ENCODE measurements at regions not wholly inside any gene's neighbourhood (a gene's known extent, or its start where the extent isn't known, plus 50 kb on each side); places are given as distances from the start of the nearest gene placed in this dataset.

DNA sequence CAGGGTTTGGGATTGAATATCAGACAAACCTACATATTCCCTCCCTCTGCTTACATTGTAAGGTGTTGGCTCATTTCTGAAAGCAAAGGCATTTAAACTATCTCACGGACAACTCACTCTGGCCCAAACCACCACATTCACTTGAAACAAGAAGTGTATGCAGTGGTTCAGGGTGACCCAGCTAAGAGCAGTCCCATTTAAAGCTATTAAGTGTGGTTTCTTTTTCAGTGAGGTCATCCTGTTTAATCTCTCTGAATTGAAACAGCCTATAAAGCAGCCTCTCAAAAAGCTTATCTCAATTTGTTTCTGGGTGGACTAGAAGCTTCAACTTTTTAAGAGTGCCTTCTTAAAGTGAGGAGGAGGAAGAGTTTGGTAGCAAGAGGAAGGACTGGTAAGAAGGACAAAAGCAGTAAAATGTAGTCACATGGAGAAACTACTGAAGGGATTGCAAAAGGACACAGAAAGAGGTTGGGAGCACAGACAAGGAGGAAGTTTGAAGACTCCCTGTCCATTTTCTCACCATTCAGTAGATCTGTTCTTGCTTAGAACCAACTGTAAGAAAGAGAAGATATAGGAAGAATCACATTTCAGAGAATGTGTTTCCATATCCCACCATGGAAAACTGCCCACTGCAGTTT, 151.6 kb downstream of the TMCO5A start:
- H3K4me1 ChIP-seq (ENCODE audit: control insufficient read depth in 3 of 3, insufficient read depth in 2 of 3, low read depth in 1 of 3, low read length in 2 of 3), result peaks cover 0 to 3% (median 0%) of the 10 kb centered on the region in 3 donors
- H3K9me3 ChIP-seq (ENCODE audit: control insufficient read depth in 2 of 2, insufficient read depth in 1 of 2, low read depth in 1 of 2, low read length in 1 of 2), result no peaks in the 10 kb centered on the region
- no peak for FAIRE-seq
- peak in 1 of 2 donors; percentile 10 for DNase-seq
- H3K4me3 ChIP-seq (ENCODE audit: low read depth in 1 of 3, low read length in 3 of 3), result no peak overlapping the region
- WGBS, 3 donors, result 51 to 68% (median 67%) methylated on average over 1 of the region's 1 CpG
- no peaks in the 10 kb centered on the region for H3K36me3 ChIP-seq (ENCODE audit: control insufficient read depth in 3 of 3, insufficient read depth in 2 of 3, low read depth in 1 of 3, low read length in 3 of 3)
- H3K27me3 ChIP-seq (ENCODE audit: control insufficient read depth in 3 of 3, insufficient read depth in 3 of 3, low read length in 3 of 3), result no peaks in the 10 kb centered on the region
- no peak overlapping the region for H3K27ac ChIP-seq (ENCODE audit: low read depth in 1 of 3, low read length in 2 of 3)

DNA sequence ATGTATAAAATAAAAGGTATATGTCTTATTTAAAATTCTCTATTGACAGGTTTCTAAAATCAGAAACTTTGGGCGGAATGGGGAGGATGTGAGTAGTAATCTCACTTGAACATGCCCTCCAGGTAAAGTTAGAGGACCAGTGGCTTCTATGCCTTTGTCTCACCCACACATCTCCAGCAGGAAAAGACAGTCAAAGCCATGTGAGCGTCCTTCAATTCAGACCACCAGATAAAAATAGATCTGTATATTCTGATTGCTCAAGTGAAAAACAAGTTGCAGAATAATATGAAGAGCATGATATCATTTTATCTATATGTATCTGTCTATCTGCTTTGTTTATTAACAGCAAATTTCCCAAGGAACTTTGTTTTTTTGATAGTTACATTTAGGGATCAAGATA, 152.2 kb downstream of the TMCO5A start:
- DNase-seq (no peak), FAIRE-seq (no peak)
- Histone ChIP-seq H3K27ac (ENCODE audit: low read depth in 1 of 3, low read length in 2 of 3) (no peak overlapping the region), H3K4me1 (ENCODE audit: control insufficient read depth in 3 of 3, insufficient read depth in 2 of 3, low read depth in 1 of 3, low read length in 2 of 3) (peaks cover 0 to 3% (median 0%) of the 10 kb centered on the region in 3 donors), H3K36me3 (ENCODE audit: control insufficient read depth in 3 of 3, insufficient read depth in 2 of 3, low read depth in 1 of 3, low read length in 3 of 3) (no peaks in the 10 kb centered on the region), H3K27me3 (ENCODE audit: control insufficient read depth in 3 of 3, insufficient read depth in 3 of 3, low read length in 3 of 3) (no peaks in the 10 kb centered on the region), H3K4me3 (ENCODE audit: low read depth in 1 of 3, low read length in 3 of 3) (no peak overlapping the region), H3K9me3 (ENCODE audit: control insufficient read depth in 2 of 2, insufficient read depth in 1 of 2, low read depth in 1 of 2, low read length in 1 of 2) (no peaks in the 10 kb centered on the region)
- WGBS, 3 donors, result 71 to 91% (median 87%) methylated on average over 2 of the region's 2 CpGs

DNA sequence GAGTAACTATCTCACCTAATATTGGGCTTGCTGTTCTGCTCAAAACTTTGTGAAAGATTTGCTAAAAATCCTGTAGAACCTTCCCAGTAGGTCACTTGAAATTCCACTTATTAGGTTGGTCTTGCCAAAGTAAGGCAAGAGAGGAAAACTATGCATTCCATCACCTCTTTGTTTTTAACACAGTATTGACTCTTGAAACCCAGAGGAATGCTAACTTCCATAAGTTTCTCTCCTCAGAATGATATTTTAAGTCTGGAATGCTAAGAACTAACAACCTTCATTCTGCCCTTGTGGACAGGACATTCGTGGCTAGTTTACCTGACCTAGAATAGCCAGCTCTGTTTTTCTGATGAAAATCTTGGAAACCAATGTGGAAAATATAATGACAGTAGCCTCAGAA, 154.5 kb downstream of the TMCO5A start:
- FAIRE-seq (no peak), DNase-seq (no peak)
- Histone ChIP-seq H3K27me3 (ENCODE audit: control insufficient read depth in 3 of 3, insufficient read depth in 3 of 3, low read length in 3 of 3) (no peaks in the 10 kb centered on the region), H3K4me1 (ENCODE audit: control insufficient read depth in 3 of 3, insufficient read depth in 2 of 3, low read depth in 1 of 3, low read length in 2 of 3) (peaks cover 0 to 3% (median 0%) of the 10 kb centered on the region in 3 donors), H3K4me3 (ENCODE audit: low read depth in 1 of 3, low read length in 3 of 3) (no peak overlapping the region), H3K36me3 (ENCODE audit: control insufficient read depth in 3 of 3, insufficient read depth in 2 of 3, low read depth in 1 of 3, low read length in 3 of 3) (no peaks in the 10 kb centered on the region), H3K27ac (ENCODE audit: low read depth in 1 of 3, low read length in 2 of 3) (no peak overlapping the region), H3K9me3 (ENCODE audit: control insufficient read depth in 2 of 2, insufficient read depth in 1 of 2, low read depth in 1 of 2, low read length in 1 of 2) (no peaks in the 10 kb centered on the region)
- 62 to 69% (median 67%) methylated on average over 1 of the region's 1 CpG for WGBS, 3 donors

DNA sequence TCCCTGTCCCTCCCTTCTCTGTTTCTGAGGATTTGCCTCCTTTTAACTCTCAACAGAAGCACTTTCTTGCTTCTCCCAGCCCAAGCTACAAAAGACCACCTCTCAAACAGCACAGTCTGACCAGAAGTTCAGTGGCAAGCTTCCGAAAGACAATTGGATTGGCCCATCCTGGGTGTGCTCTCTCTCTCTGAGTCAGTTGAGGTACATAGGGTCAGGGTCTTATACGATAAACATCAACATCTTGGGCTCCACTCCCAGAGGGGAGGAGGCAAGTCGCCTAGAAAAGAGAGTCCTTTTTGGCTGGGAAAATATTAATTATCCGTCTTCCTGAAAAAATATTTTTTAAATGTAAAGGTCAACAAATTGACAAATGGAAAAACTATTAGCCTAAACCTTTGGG, 155.8 kb downstream of the TMCO5A start:
- Histone ChIP-seq H3K4me1 (ENCODE audit: control insufficient read depth in 3 of 3, insufficient read depth in 2 of 3, low read depth in 1 of 3, low read length in 2 of 3) (no peaks in the 10 kb centered on the region), H3K27me3 (ENCODE audit: control insufficient read depth in 3 of 3, insufficient read depth in 3 of 3, low read length in 3 of 3) (no peaks in the 10 kb centered on the region), H3K36me3 (ENCODE audit: control insufficient read depth in 3 of 3, insufficient read depth in 2 of 3, low read depth in 1 of 3, low read length in 3 of 3) (no peaks in the 10 kb centered on the region), H3K9me3 (ENCODE audit: control insufficient read depth in 2 of 2, insufficient read depth in 1 of 2, low read depth in 1 of 2, low read length in 1 of 2) (no peaks in the 10 kb centered on the region), H3K4me3 (ENCODE audit: low read depth in 1 of 3, low read length in 3 of 3) (no peak overlapping the region), H3K27ac (ENCODE audit: low read depth in 1 of 3, low read length in 2 of 3) (no peak overlapping the region)
- 80 to 88% (median 80%) methylated on average over 4 of the region's 4 CpGs for WGBS, 3 donors
- DNase-seq (no peak), FAIRE-seq (no peak)

DNA sequence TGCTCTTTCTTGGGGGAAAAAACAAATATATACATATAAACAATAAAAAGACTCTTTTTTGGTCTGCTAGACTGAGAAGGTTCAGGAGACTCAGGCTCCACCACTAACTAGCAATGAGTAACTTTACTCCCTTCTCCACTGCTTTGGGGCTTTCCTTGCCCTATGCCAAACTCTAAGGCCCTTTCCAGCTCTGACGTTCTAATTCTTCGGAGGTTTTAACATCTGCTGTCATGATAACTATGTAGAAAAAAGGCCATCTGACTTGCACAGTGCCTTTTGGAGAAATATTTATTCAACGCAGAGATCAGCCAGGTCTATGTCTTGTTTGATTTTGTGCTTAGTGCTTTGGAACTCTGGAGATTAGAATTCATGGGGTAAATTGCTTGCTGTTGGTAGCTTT, 156.2 kb downstream of the TMCO5A start:
- no peak for FAIRE-seq
- no peak overlapping the region for H3K4me3 ChIP-seq (ENCODE audit: low read depth in 1 of 3, low read length in 3 of 3)
- H3K4me1 ChIP-seq (ENCODE audit: control insufficient read depth in 3 of 3, insufficient read depth in 2 of 3, low read depth in 1 of 3, low read length in 2 of 3), result no peaks in the 10 kb centered on the region
- DNase-seq, result no peak
- 71 to 89% (median 84%) methylated on average over 3 of the region's 3 CpGs for WGBS, 3 donors
- H3K36me3 ChIP-seq (ENCODE audit: control insufficient read depth in 3 of 3, insufficient read depth in 2 of 3, low read depth in 1 of 3, low read length in 3 of 3), result no peaks in the 10 kb centered on the region
- no peaks in the 10 kb centered on the region for H3K27me3 ChIP-seq (ENCODE audit: control insufficient read depth in 3 of 3, insufficient read depth in 3 of 3, low read length in 3 of 3)
- no peaks in the 10 kb centered on the region for H3K9me3 ChIP-seq (ENCODE audit: control insufficient read depth in 2 of 2, insufficient read depth in 1 of 2, low read depth in 1 of 2, low read length in 1 of 2)
- H3K27ac ChIP-seq (ENCODE audit: low read depth in 1 of 3, low read length in 2 of 3), result no peak overlapping the region

DNA sequence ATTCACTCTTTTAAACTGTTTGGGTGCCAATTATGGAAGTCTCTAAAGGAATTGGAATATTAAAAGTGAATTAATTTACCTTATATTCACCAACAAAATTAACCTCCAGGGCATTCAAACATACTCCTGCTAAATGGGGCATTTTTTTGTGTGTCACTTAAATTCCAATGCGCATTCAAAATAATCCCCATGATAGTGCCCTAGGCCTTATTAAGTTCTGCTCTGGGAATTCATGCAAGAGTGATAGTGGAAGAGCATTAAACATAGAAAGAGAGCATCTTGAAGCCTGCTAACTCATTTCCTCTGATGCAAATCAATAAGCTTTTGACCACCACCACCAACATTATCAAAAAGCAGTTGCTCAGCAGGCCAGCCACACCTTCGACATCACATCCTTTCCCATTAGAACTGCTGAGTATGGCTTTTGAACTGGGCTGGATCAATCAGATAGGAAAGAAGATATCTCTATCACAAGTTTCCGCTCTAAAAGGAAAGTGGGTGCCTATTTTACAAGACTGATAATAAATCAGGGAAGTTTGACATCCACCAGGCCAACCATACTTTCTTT, 156.7 kb downstream of the TMCO5A start:
- Histone ChIP-seq H3K9me3 (ENCODE audit: control insufficient read depth in 2 of 2, insufficient read depth in 1 of 2, low read depth in 1 of 2, low read length in 1 of 2) (no peaks in the 10 kb centered on the region), H3K4me1 (ENCODE audit: control insufficient read depth in 3 of 3, insufficient read depth in 2 of 3, low read depth in 1 of 3, low read length in 2 of 3) (no peaks in the 10 kb centered on the region), H3K36me3 (ENCODE audit: control insufficient read depth in 3 of 3, insufficient read depth in 2 of 3, low read depth in 1 of 3, low read length in 3 of 3) (no peaks in the 10 kb centered on the region), H3K4me3 (ENCODE audit: low read depth in 1 of 3, low read length in 3 of 3) (no peak overlapping the region), H3K27me3 (ENCODE audit: control insufficient read depth in 3 of 3, insufficient read depth in 3 of 3, low read length in 3 of 3) (no peaks in the 10 kb centered on the region), H3K27ac (ENCODE audit: low read depth in 1 of 3, low read length in 2 of 3) (no peak overlapping the region)
- no peak for FAIRE-seq
- WGBS, 3 donors, result 60 to 80% (median 80%) methylated on average over 3 of the region's 3 CpGs
- DNase-seq, result no peak

DNA sequence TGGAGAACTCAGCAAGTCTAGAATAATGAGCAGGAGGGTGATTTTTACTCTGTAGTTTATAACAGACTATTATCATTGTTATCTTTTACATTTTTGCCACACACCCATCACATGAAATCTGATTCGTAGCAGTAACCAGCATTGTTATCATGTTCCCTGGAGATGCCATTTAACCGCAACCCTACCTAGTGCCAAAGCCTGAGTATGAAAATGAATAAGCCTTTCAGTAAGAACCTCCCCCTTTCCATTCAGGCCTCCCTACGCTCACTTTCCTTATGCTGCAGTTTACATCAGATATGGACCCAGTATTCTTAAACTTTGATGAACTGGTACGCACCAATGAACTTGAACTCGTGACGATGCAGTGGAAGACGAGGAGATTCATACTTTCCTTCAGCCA, 158.7 kb upstream of the SPRED1 start:
- DNase-seq (no peak), FAIRE-seq (no peak)
- 81 to 88% (median 84%) methylated on average over 7 of the region's 7 CpGs for WGBS, 3 donors
- Histone ChIP-seq H3K9me3 (ENCODE audit: control insufficient read depth in 2 of 2, insufficient read depth in 1 of 2, low read depth in 1 of 2, low read length in 1 of 2) (peaks cover 0 to 3% of the 10 kb centered on the region in 2 donors), H3K36me3 (ENCODE audit: control insufficient read depth in 3 of 3, insufficient read depth in 2 of 3, low read depth in 1 of 3, low read length in 3 of 3) (no peaks in the 10 kb centered on the region), H3K4me3 (ENCODE audit: low read depth in 1 of 3, low read length in 3 of 3) (no peak overlapping the region), H3K27ac (ENCODE audit: low read depth in 1 of 3, low read length in 2 of 3) (no peak overlapping the region), H3K27me3 (ENCODE audit: control insufficient read depth in 3 of 3, insufficient read depth in 3 of 3, low read length in 3 of 3) (no peaks in the 10 kb centered on the region), H3K4me1 (ENCODE audit: control insufficient read depth in 3 of 3, insufficient read depth in 2 of 3, low read depth in 1 of 3, low read length in 2 of 3) (no peaks in the 10 kb centered on the region)

DNA sequence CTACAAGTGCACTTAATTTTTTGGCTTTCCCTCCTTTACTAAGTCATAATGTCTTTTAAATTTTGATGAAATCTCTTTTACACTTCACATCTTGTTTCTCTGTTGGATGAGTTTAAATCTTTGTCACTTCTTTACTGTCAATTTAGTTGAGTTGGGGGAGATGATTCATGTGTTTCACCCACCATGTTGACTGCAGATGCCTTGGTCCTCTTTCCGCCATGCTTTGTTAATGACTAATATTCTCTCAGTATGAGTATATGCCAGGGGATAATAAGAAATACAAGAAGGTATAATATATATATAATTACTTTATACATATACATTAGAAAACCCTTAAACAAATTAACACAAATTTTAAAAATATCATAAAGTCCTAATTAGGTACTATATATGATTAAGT, 149.7 kb upstream of the SPRED1 start:
- FAIRE-seq (no peak), DNase-seq (no peak)
- Histone ChIP-seq H3K36me3 (ENCODE audit: control insufficient read depth in 3 of 3, insufficient read depth in 2 of 3, low read depth in 1 of 3, low read length in 3 of 3) (no peaks in the 10 kb centered on the region), H3K27me3 (ENCODE audit: control insufficient read depth in 3 of 3, insufficient read depth in 3 of 3, low read length in 3 of 3) (no peaks in the 10 kb centered on the region), H3K4me1 (ENCODE audit: control insufficient read depth in 3 of 3, insufficient read depth in 2 of 3, low read depth in 1 of 3, low read length in 2 of 3) (no peaks in the 10 kb centered on the region), H3K4me3 (ENCODE audit: low read depth in 1 of 3, low read length in 3 of 3) (no peak overlapping the region), H3K27ac (ENCODE audit: low read depth in 1 of 3, low read length in 2 of 3) (no peak overlapping the region), H3K9me3 (ENCODE audit: control insufficient read depth in 2 of 2, insufficient read depth in 1 of 2, low read depth in 1 of 2, low read length in 1 of 2) (no peaks in the 10 kb centered on the region)
- 81 to 97% (median 88%) methylated on average over 1 of the region's 1 CpG for WGBS, 3 donors

DNA sequence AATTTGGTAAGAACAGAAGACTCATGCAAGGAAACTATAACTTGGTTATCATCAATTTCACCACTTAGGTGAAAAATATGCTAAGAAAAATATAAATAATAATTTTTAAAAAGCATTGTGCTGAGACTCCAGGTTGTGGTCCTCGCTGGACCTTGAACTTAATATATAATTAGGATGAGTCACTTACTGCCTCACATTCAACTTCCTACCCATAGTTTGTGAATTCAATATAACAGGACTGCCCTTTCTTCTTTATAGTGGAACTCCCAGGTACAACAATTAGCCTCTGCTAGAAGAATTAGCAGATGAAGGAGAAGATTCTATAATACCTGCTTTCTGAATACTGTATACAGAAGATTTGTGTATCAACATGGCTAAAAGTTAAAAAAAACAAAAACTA, 149.1 kb upstream of the SPRED1 start:
- FAIRE-seq, result no peak
- no peaks in the 10 kb centered on the region for H3K4me1 ChIP-seq (ENCODE audit: control insufficient read depth in 3 of 3, insufficient read depth in 2 of 3, low read depth in 1 of 3, low read length in 2 of 3)
- no peak overlapping the region for H3K4me3 ChIP-seq (ENCODE audit: low read depth in 1 of 3, low read length in 3 of 3)
- no peaks in the 10 kb centered on the region for H3K36me3 ChIP-seq (ENCODE audit: control insufficient read depth in 3 of 3, insufficient read depth in 2 of 3, low read depth in 1 of 3, low read length in 3 of 3)
- no peaks in the 10 kb centered on the region for H3K27me3 ChIP-seq (ENCODE audit: control insufficient read depth in 3 of 3, insufficient read depth in 3 of 3, low read length in 3 of 3)
- DNase-seq, result peak in 1 of 2 donors; percentile 43
- no peak overlapping the region for H3K27ac ChIP-seq (ENCODE audit: low read depth in 1 of 3, low read length in 2 of 3)
- 14 to 67% (median 44%) methylated on average over 1 of the region's 1 CpG for WGBS, 3 donors
- H3K9me3 ChIP-seq (ENCODE audit: control insufficient read depth in 2 of 2, insufficient read depth in 1 of 2, low read depth in 1 of 2, low read length in 1 of 2), result no peaks in the 10 kb centered on the region

Measured in small intestine (tissue), 7 donors.